GM12875 (cell line): ENCODE measurements at regions not wholly inside any gene's neighbourhood (a gene's known extent, or its start where the extent isn't known, plus 50 kb on each side); places are given as distances from the start of the nearest gene placed in this dataset.

Experiments used
- H3K4me3 ChIP-seq: one replicate; pipeline ENCODE4 v1.5.1; 2011; ENCODE audit warnings: low read depth, low read length, control low read depth
- TF ChIP-seq, protein P1 (sequence below): IDR thresholded peaks from 2 replicates; pipeline ENCODE4 v1.5.1; 2011; ENCODE audit warnings: low read depth, mild to moderate bottlenecking, control low read depth, inconsistent platforms, low read length, moderate library complexity, borderline replicate concordance; ENCODE audit not compliant: insufficient read depth

DNA sequence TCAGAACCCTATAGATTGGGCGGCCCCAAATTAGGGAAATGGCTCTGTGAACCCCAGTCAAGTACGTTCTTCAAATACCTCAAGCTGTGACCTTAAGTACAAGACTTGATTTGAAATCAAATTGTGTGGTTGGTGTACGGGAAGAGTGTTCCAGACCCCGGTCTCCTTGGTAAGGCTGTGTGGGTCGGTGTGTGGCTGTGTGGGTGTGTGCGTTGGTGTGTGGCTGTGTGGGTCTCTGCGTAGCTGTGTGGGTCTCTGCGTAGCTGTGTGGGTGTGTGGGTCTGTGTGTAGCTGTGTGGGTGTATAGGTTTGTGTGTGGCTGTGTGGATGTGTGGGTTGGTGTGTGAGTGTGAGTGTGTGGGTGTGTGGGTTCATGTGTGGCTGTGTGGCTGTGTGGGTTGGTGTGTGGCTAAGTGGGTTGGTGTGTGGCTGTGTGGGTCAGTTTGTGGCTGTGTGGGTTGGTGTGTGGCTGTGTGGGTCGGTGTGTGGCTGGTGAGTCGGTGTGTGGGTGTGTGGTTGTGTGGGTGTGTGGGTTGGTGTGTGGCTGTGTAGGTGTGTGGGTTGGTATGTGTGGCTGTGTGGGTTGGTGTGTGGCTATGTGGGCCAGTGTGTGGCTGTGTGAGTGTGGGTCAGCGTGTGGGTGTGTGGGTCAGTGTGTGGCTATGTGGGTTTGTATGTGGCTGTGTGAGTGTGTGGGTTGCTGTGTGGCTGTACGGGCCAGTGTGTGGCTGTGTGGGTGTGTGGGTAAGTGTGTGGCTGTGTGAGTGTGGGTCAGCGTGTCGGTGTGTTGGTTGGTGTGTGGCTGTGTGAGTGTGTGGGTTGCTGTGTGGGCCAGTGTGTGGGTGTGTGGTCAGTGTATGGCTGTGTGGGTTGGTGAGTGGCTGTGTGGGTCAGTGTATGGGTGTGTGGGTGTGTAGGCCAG, 238.7 kb upstream of the ZFHX3 start:
- TF ChIP-seq, protein P1, sequence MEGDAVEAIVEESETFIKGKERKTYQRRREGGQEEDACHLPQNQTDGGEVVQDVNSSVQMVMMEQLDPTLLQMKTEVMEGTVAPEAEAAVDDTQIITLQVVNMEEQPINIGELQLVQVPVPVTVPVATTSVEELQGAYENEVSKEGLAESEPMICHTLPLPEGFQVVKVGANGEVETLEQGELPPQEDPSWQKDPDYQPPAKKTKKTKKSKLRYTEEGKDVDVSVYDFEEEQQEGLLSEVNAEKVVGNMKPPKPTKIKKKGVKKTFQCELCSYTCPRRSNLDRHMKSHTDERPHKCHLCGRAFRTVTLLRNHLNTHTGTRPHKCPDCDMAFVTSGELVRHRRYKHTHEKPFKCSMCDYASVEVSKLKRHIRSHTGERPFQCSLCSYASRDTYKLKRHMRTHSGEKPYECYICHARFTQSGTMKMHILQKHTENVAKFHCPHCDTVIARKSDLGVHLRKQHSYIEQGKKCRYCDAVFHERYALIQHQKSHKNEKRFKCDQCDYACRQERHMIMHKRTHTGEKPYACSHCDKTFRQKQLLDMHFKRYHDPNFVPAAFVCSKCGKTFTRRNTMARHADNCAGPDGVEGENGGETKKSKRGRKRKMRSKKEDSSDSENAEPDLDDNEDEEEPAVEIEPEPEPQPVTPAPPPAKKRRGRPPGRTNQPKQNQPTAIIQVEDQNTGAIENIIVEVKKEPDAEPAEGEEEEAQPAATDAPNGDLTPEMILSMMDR, result no peak
- no peak overlapping the region for H3K4me3 ChIP-seq

DNA sequence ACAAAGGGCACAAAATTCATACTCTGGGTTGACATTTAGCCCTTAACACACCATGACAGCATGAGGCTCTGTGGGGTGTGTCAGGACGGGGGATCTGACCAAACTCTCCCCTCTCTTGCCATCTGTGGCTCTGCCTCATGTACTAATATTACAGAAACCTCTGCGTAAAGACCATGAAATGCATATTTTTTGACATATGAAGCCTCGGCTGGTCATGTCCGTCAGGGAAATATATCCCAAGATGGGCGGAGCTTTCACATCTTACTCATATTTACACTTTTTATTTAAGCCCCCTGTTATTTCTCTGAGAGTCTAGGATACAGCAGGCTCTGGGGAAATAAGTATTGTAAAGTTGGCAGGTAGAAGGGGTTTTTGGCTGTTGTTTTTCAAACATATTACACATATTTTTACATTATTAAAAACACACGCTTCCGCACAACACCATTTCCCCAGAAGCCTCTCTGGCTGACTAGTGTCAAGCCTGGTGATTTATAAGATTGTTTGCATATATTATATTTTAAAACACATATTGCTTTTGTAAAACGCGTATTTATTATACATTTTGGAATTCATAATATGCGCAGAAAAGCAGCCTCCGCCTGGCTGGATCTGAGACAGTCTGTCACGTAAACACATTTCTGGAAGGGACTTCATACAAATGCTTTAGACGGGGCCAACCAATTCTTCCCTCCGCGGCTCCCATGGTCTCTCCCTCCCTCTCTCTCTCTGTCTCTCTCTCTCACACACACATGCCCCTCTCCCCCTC, 237.7 kb upstream of the ZFHX3 start:
- TF ChIP-seq, protein P1, result no peak
- H3K4me3 ChIP-seq, result no peak overlapping the region

DNA sequence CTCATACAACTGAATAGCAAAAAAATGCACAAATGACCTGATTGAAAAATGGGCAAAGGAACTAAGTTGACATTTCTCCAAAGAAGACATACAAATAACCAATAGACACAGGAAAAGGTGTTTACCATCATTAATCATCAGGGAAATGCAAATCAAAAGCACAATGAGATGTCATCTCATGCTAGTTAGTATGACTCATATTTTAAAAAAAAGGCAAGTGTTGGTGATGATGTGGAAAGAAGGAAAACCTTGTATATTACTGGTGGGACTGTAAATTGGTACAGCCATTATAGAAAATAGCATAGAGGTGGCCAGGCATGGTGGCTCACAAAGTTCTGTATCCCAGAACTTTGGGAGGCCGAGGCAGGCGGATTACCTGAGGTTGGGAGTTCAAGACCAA, 232.5 kb upstream of the ZFHX3 start:
- TF ChIP-seq, protein P1, result no peak
- H3K4me3 ChIP-seq, result no peak overlapping the region

DNA sequence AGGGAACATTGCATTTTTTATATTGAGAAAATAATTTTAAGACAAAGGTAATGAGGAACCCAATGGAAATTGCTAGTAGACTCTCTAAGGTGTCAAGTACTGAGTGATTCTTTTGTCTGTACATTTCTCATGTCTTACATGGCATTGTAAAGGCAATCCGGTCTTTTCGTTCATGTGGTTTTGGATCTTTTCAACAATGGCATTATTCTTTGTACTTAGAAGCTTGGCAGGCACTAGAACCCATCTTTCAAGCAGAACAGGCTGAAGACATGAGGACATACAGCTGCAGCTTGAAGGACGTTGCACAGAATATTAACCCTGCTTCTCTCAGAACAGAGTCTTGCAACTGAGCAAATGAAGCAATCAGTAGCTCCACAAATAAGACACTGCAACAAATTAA, 231.5 kb upstream of the ZFHX3 start:
- TF ChIP-seq, protein P1, result no peak

DNA sequence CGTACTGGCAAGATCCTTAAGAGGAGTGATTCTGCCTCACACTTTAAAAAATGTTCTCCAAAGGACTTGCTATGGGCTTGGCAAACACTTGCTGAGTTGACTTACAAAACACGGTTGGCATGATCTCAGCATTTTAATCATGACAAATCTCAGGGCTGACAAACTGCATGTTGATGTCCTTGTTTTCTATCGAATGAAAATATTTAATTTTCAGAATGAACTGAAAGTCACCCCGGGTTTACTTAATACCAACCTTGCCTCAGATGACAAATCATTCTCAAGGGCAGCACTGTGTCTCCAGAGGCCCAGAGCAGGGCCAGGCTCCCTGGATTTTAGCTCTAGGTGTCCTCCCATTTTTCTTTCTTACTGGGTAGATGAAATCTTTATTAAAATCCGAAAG, 229.1 kb upstream of the ZFHX3 start:
- TF ChIP-seq, protein P1, result no peak
- H3K4me3 ChIP-seq, result no peak overlapping the region

More for the DNA sequence above, 231.5 kb upstream of the ZFHX3 start:
- H3K4me3 ChIP-seq, result no peak overlapping the region

DNA sequence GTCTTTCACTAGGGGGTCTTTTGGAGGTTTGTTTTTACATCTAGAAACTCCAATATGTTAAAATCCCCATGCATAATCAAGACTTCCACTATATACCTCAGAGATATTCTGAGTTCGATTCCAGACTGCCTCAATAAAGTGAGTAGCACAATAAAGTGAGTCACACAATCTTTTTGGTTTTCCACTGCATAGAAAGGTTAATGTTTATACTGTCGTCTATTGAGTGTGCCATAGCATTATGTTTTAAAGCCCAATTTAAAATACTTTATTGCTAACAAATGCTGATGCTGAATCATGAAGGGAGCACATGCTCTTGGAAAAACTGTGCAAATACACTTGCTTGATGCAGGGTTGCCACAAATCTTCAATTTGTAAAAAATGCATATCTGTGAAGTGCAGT, 227.5 kb upstream of the ZFHX3 start:
- TF ChIP-seq, protein P1, result no peak
- H3K4me3 ChIP-seq, result no peak overlapping the region

DNA sequence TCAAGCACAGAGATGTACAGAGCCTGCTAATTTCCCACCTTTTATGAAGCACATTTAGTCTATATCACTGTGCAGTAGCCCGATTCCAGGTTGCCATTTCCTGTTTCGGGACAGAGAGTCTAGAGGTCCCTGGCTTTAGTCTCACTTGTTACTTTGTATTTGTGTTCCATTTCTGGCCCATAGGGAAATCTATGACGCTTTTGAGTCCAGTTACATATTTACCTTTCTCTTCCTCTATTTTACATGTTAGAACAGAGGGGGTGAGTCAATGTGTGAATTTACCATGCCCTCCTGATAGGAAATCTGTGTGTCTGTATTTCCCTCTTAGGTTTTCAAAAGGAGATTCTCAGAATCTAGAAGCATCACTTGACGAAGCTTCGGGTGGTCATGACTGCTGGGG, 227.1 kb upstream of the ZFHX3 start:
- no peak overlapping the region for H3K4me3 ChIP-seq
- TF ChIP-seq, protein P1, result no peak
